Hepatocyte (in vitro differentiated cells): ENCODE measurements at regions not wholly inside any gene's neighbourhood (a gene's known extent, or its start where the extent isn't known, plus 50 kb on each side); places are given as distances from the start of the nearest gene placed in this dataset. TPM values are rescaled to one million over a fixed set of nuclear protein-coding genes. Genes with fewer than 3 reads are reported as not detected.
"Not testable (repeated sequence)": the region's sequence is repeated elsewhere in the genome, so short reads cannot be mapped to it uniquely, and the experiment has no call there.

Experiments used
- DNase-seq: peaks from one replicate; pipeline ENCODE4 v3.0.0-alpha.2; 2016; ENCODE audit warnings: low spot score
- H2AFZ ChIP-seq: fragments of 200-600 bp; sonication (generic); 2 replicates; pipeline ENCODE4 v1.6.0; 2016; ENCODE audit warnings: antibody characterized with exemption, mild to moderate bottlenecking
- H3K27ac ChIP-seq: fragments of 200-600 bp; sonication (generic); 2 replicates; pipeline ENCODE4 v1.5.1; 2016; ENCODE audit warnings: mild to moderate bottlenecking
- H3K27me3 ChIP-seq: fragments of 200-600 bp; sonication (generic); 2 replicates; pipeline ENCODE4 v1.6.1; 2016
- H3K36me3 ChIP-seq: fragments of 200-600 bp; sonication (generic); replicated peaks from 2 replicates; pipeline ENCODE4 v1.5.1; 2016; ENCODE audit warnings: low read depth; ENCODE audit not compliant: insufficient read depth
- H3K4me1 ChIP-seq: fragments of 200-600 bp; sonication (generic); 2 replicates; pipeline ENCODE4 v1.5.1; 2016; ENCODE audit warnings: mild to moderate bottlenecking, moderate library complexity; ENCODE audit not compliant: insufficient read depth
- H3K4me2 ChIP-seq: fragments of 200-600 bp; sonication (generic); 2 replicates; pipeline ENCODE4 v1.6.0; 2016
- H3K4me3 ChIP-seq: fragments of 200-600 bp; sonication (generic); 2 replicates; pipeline ENCODE4 v1.5.1; 2016; ENCODE audit warnings: mild to moderate bottlenecking
- H3K79me2 ChIP-seq: fragments of 200-600 bp; sonication (generic); 2 replicates; pipeline ENCODE4 v1.6.0; 2017; ENCODE audit warnings: mild to moderate bottlenecking
- H3K9me2 ChIP-seq: fragments of 200-600 bp; sonication (generic); replicated peaks from 2 replicates; pipeline ENCODE4 v1.6.0; 2017; ENCODE audit warnings: mild to moderate bottlenecking; ENCODE audit not compliant: insufficient read depth
- H3K9me3 ChIP-seq: fragments of 200-600 bp; sonication (generic); 2 replicates; pipeline ENCODE4 v1.5.1; 2016; ENCODE audit warnings: low read depth, mild to moderate bottlenecking
- H4K20me1 ChIP-seq: fragments of 200-600 bp; sonication (generic); 2 replicates; pipeline ENCODE4 v1.6.0; 2016; ENCODE audit warnings: mild to moderate bottlenecking; ENCODE audit not compliant: insufficient read depth, poor library complexity, severe bottlenecking
- CTCF ChIP-seq: fragments of 200-600 bp; sonication (generic); IDR thresholded peaks from 2 replicates; pipeline ENCODE4 v1.5.1; 2016; ENCODE audit warnings: antibody characterized with exemption, mild to moderate bottlenecking; ENCODE audit not compliant: poor library complexity
- EZH2 ChIP-seq: fragments of 200-600 bp; sonication (generic); IDR thresholded peaks from 2 replicates; pipeline ENCODE4 v1.6.1; 2016; ENCODE audit warnings: antibody characterized with exemption, mild to moderate bottlenecking, borderline replicate concordance
- WGBS: methylation state at CpG from one replicate; pipeline ENCODE4 v1.1.6; 2016; ENCODE audit warnings: low lambda C conversion rate; ENCODE audit errors: missing lambda C conversion rate; 5-methylcytosine and 5-hydroxymethylcytosine counted together
- small RNA-seq: library from RNA; depleted of rRNA; stranded (forward); fragments of <200 nt; gene quantifications from one replicate; pipeline ENCODE3, GENCODE V24; 2014

DNA sequence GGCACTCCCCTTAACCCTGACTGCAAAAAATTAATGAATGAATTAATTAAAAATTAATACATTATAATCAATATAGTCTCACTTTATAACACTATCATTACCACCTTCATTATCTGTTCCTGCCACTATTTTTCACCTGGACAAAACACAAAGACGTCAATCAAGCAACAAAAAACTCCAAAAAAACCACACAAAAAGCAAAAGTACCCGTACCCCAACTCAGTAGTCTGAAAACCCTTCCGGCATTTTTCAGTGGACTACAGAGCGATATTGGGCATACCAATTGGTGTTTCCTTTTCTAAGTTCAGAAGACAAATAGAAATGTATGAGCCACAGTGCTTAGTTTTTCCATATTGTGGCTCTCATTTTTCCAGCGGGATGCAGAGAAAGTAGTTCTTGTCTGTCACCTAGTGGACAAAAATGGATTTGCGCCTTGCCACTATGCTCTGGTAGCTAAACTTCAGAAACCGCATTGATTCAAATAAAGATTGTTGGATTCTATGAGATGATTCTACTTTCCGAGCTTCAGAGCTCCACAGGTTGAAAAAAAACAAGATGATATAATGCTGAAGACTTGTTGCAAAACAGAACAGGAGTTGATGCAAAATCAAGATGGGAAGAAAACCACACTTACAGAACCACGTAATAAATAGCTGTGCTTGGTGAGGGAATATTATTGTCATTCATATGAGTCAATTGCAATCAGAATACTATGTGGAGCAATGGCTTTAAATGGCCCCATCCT lies 50.6 kb upstream of the ITGB1 start:
- H2AFZ ChIP-seq = no peak overlapping the region
- peak overlapping the region; percentile 58 for H3K4me2 ChIP-seq
- TF ChIP-seq CTCF (peak; percentile 98), EZH2 (no peak)
- H3K4me3 ChIP-seq = no peak overlapping the region
- no peaks in the 10 kb centered on the region for H4K20me1 ChIP-seq
- no peak overlapping the region for H3K27ac ChIP-seq
- H3K79me2 ChIP-seq = no peaks in the 10 kb centered on the region
- WGBS = 29% methylated on average over 9 of the region's 9 CpGs
- peak; percentile 90 for DNase-seq
- H3K27me3 ChIP-seq = no peaks in the 10 kb centered on the region
- peaks cover 4% of the 10 kb centered on the region for H3K4me1 ChIP-seq
- no peaks in the 10 kb centered on the region for H3K36me3 ChIP-seq
- no peaks in the 10 kb centered on the region for H3K9me2 ChIP-seq
- no peaks in the 10 kb centered on the region for H3K9me3 ChIP-seq

GRCh38 chr10:33007731-33008381 lies 49.8 kb upstream of the ITGB1 start:
- H3K9me2 ChIP-seq, H3K4me1 ChIP-seq, H3K27ac ChIP-seq, H4K20me1 ChIP-seq, H3K27me3 ChIP-seq, H3K4me2 ChIP-seq, H3K79me2 ChIP-seq, H2AFZ ChIP-seq, H3K4me3 ChIP-seq, H3K9me3 ChIP-seq, H3K36me3 ChIP-seq, DNase-seq: not testable (repeated sequence)
- WGBS = 96% methylated on average over 9 of the region's 9 CpGs

Small RNA genes in the stretch of these regions (small RNA-seq; reads per million reads assigned to genes)
- gene AL365203.1 (not detected), gene MTND4LP11 (not detected), gene RN7SL847P (not detected)
